Fibroblast of mammary gland (primary cell): ENCODE measurements at regions not wholly inside any gene's neighbourhood (a gene's known extent, or its start where the extent isn't known, plus 50 kb on each side); places are given as distances from the start of the nearest gene placed in this dataset.

ENCODE experiments used
- DNase-seq: peaks from one replicate; pipeline ENCODE4 v3.0.0-alpha.2; 2010; ENCODE audit warnings: low read depth
- H3K4me3 ChIP-seq: 2 replicates; pipeline ENCODE4 v1.5.1; 2011; ENCODE audit warnings: low read depth, mild to moderate bottlenecking, low read length, moderate library complexity; ENCODE audit not compliant: control insufficient read depth
- TF ChIP-seq, protein P1 (sequence below): conservative IDR thresholded peaks from 2 replicates; pipeline ENCODE4 v1.5.1; 2011; ENCODE audit warnings: low read depth, low read length, inconsistent platforms; ENCODE audit not compliant: control insufficient read depth, insufficient read depth

DNA sequence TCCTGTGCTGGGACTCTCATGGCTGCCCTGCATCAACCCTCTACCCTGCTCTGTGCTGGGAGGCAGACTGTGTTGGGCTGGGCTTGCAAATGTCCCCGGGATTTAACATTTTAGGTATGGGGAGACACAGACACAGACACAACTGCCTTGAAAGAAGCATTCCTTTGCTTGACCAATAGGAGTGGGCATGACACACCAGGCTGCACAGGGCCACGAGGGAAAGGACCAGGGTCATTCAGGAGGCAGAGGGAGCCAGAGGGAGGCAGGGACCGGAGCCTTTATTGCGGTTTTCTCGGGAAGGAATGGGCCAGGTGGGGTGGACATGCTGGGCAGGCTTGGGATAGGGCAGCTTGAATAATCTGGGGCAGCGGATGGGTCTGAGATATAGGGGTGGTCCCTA lies 238.7 kb upstream of the COPS8 start:
- H3K4me3 ChIP-seq = no peak overlapping the region
- DNase-seq = no peak
- TF ChIP-seq, protein P1, sequence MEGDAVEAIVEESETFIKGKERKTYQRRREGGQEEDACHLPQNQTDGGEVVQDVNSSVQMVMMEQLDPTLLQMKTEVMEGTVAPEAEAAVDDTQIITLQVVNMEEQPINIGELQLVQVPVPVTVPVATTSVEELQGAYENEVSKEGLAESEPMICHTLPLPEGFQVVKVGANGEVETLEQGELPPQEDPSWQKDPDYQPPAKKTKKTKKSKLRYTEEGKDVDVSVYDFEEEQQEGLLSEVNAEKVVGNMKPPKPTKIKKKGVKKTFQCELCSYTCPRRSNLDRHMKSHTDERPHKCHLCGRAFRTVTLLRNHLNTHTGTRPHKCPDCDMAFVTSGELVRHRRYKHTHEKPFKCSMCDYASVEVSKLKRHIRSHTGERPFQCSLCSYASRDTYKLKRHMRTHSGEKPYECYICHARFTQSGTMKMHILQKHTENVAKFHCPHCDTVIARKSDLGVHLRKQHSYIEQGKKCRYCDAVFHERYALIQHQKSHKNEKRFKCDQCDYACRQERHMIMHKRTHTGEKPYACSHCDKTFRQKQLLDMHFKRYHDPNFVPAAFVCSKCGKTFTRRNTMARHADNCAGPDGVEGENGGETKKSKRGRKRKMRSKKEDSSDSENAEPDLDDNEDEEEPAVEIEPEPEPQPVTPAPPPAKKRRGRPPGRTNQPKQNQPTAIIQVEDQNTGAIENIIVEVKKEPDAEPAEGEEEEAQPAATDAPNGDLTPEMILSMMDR = no peak

DNA sequence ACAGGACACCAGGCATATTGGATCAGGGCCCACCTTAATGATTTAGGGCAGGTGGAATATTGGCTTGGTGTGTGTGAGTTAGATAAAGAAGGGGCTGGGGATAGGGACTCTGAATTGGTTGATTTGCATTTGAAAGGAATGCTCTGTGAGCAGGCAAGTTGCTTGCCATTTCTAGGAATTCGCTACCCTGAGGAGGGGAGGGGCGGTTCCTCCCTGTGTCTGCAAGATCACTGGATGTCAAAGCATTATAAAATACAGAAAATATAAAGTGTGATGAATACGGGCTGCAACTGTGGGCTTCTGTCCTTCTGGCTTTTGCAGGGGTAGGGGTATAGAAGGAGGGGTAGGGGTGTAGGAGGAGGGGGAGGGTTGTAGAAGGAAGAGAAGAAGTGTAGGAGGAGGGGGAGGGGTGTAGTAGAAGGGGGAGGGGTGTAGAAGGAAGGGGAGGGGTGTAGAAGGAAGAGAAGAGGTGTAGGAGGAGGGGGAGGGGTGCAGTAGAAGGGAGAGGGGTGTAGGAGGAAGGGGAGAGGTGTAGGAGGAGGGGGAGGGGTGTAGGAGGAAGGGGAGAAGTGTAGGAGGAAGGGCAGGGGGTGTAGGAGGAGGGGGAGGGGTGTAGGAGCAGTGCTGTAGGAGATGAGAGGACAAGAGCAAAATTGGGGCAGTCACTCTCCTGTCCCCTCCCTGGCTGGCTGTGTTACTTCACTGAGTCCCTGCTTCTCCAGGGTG lies 238.0 kb upstream of the COPS8 start:
- H3K4me3 ChIP-seq = no peak overlapping the region
- TF ChIP-seq, protein P1 = no peak
- no peak for DNase-seq

DNA sequence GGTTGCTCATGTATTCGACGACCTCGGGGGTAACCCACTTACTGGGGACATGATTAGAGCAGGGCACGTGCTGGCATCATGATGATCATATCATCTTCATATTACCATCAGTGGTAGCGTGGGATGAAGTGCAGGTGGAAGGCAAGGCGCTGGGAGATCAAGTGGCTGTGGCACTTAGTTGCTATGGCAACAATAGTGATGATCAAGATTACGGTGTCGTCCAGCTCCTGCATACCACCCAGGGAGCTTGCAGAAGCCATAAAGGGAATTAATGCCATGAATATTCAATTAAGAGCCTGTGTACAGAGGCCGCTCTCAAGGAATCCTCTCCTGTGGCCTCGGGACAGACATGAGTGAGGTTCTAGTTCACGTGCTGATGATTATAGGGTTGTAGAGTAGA lies 237.2 kb upstream of the COPS8 start:
- no peak overlapping the region for H3K4me3 ChIP-seq
- no peak for DNase-seq
- TF ChIP-seq, protein P1 = no peak

DNA sequence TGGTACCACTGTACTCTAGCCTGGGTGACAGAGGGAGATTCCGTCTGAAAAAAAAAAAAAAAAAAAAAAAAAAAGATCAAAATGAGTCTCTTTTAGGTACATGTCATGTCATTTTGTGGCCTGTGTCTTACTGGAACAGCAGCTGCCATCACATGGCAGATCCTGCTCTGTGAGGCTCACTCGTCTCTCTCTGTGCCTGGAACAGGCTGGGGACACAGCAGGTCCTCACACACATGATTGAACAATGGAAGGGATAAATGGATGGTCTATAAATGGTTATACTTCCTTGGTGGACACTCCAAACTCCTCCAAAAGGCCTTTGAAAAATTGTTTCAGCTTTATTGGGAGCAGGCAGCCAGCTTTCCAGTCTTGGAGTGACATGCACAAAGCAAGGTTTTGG lies 236.2 kb upstream of the COPS8 start:
- TF ChIP-seq, protein P1 = no peak
- DNase-seq = no peak
- H3K4me3 ChIP-seq = no peak overlapping the region

DNA sequence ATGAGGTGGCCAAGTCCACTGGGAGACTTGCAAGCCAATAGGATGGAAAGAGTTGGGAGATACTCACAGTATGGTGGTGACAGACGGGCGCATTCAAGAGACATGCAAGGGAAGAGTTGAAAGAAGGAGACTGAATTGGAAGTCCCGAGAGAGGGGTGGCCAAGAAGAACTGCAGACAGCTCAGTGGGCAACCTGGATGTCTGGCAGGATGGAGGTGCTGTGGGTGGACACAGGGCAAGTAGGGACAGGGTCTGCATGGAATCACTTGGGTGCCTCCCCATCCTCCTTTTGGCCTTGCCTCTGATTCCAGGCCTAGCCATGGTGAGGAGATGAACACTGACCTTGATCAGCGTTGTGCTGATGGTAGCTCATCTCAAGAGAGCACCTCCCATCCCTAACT lies 235.7 kb upstream of the COPS8 start:
- no peak overlapping the region for H3K4me3 ChIP-seq
- no peak for DNase-seq
- TF ChIP-seq, protein P1 = no peak

DNA sequence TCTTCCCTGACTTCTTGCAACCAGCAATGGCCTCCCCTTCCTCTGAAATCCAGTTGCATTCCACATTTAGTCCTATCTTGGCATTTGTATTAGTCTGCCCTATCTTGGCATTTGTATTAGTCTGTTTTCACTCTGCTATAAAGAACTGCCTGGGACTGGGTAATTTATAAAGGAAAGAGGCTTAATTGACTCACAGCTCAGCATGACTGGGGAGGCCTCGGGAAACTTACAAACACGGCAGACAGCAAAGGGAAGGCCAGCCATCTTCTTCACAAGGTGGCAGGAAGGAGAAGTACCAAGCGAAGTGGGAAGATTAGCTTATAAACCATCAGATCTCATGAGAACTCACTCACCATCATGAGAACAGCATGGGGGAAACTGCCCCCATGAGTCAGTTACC lies 234.5 kb upstream of the COPS8 start:
- no peak overlapping the region for H3K4me3 ChIP-seq
- no peak for DNase-seq
- TF ChIP-seq, protein P1 = no peak
